ENCODE measurements at regions not wholly inside any gene's neighbourhood (a gene's known extent, or its start where the extent isn't known, plus 50 kb on each side); places are given as distances from the start of the nearest gene placed in this dataset.
A peak's percentile ranks its signal among the peaks of the same experiment; 100 is the strongest.
"Not testable (repeated sequence)": the region's sequence is repeated elsewhere in the genome, so short reads cannot be mapped to it uniquely, and the experiment has no call there.

GRCh38 chr18:43961722-43962121 is 684.4 kb upstream of the SYT4 start:
- no peak for DNase-seq

- no peak for DNase-seq
Observed at GRCh38 chr18:43964666-43965065, 687.4 kb upstream of the SYT4 start.

GRCh38 chr18:43965691-43966090 is 688.4 kb upstream of the SYT4 start:
- no peak for DNase-seq

GRCh38 chr18:43970656-43971055 is 693.4 kb upstream of the SYT4 start:
- no peak for DNase-seq

- DNase-seq: no peak
Observed at GRCh38 chr18:43978174-43978573, 700.9 kb upstream of the SYT4 start.

- no peak for DNase-seq
Observed at GRCh38 chr18:43982582-43982981, 698.1 kb upstream of the SETBP1 start.

- DNase-seq: not testable (repeated sequence)
Observed at GRCh38 chr18:43987061-43987460, 693.6 kb upstream of the SETBP1 start.

GRCh38 chr18:43992741-43993140 is 687.9 kb upstream of the SETBP1 start:
- DNase-seq: no peak

- no peak for DNase-seq
Observed at GRCh38 chr18:43994381-43994780, 686.3 kb upstream of the SETBP1 start.

GRCh38 chr18:44013871-44014270 is 666.8 kb upstream of the SETBP1 start:
- no peak for DNase-seq

GRCh38 chr18:44025421-44025820 is 655.3 kb upstream of the SETBP1 start:
- no peak for DNase-seq

- no peak for DNase-seq
Observed at GRCh38 chr18:44028109-44028508, 652.6 kb upstream of the SETBP1 start.

- DNase-seq: no peak
Observed at GRCh38 chr18:44031063-44031462, 649.6 kb upstream of the SETBP1 start.

GRCh38 chr18:44033144-44033701 is 647.5 kb upstream of the SETBP1 start:
- no peak for DNase-seq

GRCh38 chr18:44035554-44035953 is 645.1 kb upstream of the SETBP1 start:
- DNase-seq: no peak

GRCh38 chr18:44036501-44036900 is 644.2 kb upstream of the SETBP1 start:
- peak in 1 of 2 donors; percentile 27 for DNase-seq

- no peak for DNase-seq
Observed at GRCh38 chr18:44039216-44039615, 641.5 kb upstream of the SETBP1 start.

GRCh38 chr18:44039826-44040225 is 640.9 kb upstream of the SETBP1 start:
- DNase-seq: no peak

GRCh38 chr18:44041553-44041952 is 639.1 kb upstream of the SETBP1 start:
- DNase-seq: no peak

- DNase-seq: no peak
Observed at GRCh38 chr18:44041961-44042360, 638.7 kb upstream of the SETBP1 start.

GRCh38 chr18:44046376-44046975 is 634.2 kb upstream of the SETBP1 start:
- DNase-seq: peak; percentile 42 to 54

- DNase-seq: no peak
Observed at GRCh38 chr18:44047585-44047984, 633.1 kb upstream of the SETBP1 start.

GRCh38 chr18:44048435-44048834 is 632.3 kb upstream of the SETBP1 start:
- DNase-seq: no peak

- no peak for DNase-seq
Observed at GRCh38 chr18:44048846-44049245, 631.8 kb upstream of the SETBP1 start.

Measured in right lung (tissue), 2 donors.